ENCODE measurements at regions not wholly inside any gene's neighbourhood (a gene's known extent, or its start where the extent isn't known, plus 50 kb on each side); places are given as distances from the start of the nearest gene placed in this dataset.

- peaks cover 86% of the 10 kb centered on the region for H3K36me3 ChIP-seq
- no peak for TF ChIP-seq CTCF (IDR thresholded peaks at IDR 0.05)
- no peaks in the 10 kb centered on the region for H3K27me3 ChIP-seq
- peaks cover 11% of the 10 kb centered on the region for H3K4me1 ChIP-seq
- intact Hi-C loops (cut with DNase I), result no loop called here
- DNase-seq, result no peak
- no peaks in the 10 kb centered on the region for H3K9me3 ChIP-seq
- H3K4me3 ChIP-seq, result no peak overlapping the region
- ATAC-seq, result no peak
- no peak overlapping the region for H3K27ac ChIP-seq
These were observed 70.2 kb upstream of the SLC4A11 start for GRCh38 chr20:3309226-3309625.

GRCh38 chr20:3307725-3308124 is 68.7 kb upstream of the SLC4A11 start:
- H3K27me3 ChIP-seq, result no peaks in the 10 kb centered on the region
- H3K36me3 ChIP-seq, result peaks cover 85% of the 10 kb centered on the region
- DNase-seq, result no peak
- H3K27ac ChIP-seq, result peak overlapping the region; percentile 27
- intact Hi-C loops (cut with DNase I), result no loop called here
- ATAC-seq, result no peak
- no peak for TF ChIP-seq CTCF (IDR thresholded peaks at IDR 0.05)
- no peak overlapping the region for H3K4me3 ChIP-seq
- no peaks in the 10 kb centered on the region for H3K9me3 ChIP-seq
- no peaks in the 10 kb centered on the region for H3K4me1 ChIP-seq

GRCh38 chr20:3307078-3307477 is 68.1 kb upstream of the SLC4A11 start:
- no peaks in the 10 kb centered on the region for H3K27me3 ChIP-seq
- H3K4me3 ChIP-seq, result no peak overlapping the region
- no peaks in the 10 kb centered on the region for H3K9me3 ChIP-seq
- DNase-seq (no peak), ATAC-seq (peak; percentile 87)
- H3K36me3 ChIP-seq, result peaks cover 88% of the 10 kb centered on the region
- no peaks in the 10 kb centered on the region for H3K4me1 ChIP-seq
- intact Hi-C loops (cut with DNase I), result no loop called here
- TF ChIP-seq CTCF (IDR thresholded peaks at IDR 0.05), result no peak
- H3K27ac ChIP-seq, result peak overlapping the region; percentile 27

GRCh38 chr20:3306068-3306467 is 67.1 kb upstream of the SLC4A11 start:
- Histone ChIP-seq H3K36me3 (peaks cover 86% of the 10 kb centered on the region), H3K27me3 (no peaks in the 10 kb centered on the region), H3K4me1 (no peaks in the 10 kb centered on the region), H3K27ac (no peak overlapping the region), H3K9me3 (no peaks in the 10 kb centered on the region), H3K4me3 (no peak overlapping the region)
- ATAC-seq, result no peak
- no peak for TF ChIP-seq CTCF (IDR thresholded peaks at IDR 0.05)
- no peak for DNase-seq
- intact Hi-C loops (cut with DNase I), result no loop called here

GRCh38 chr20:3304456-3304855 is 65.5 kb upstream of the SLC4A11 start:
- DNase-seq (no peak), ATAC-seq (no peak)
- no peaks in the 10 kb centered on the region for H3K9me3 ChIP-seq
- H3K27me3 ChIP-seq, result no peaks in the 10 kb centered on the region
- H3K4me1 ChIP-seq, result no peaks in the 10 kb centered on the region
- intact Hi-C loops (cut with DNase I), result no loop called here
- peaks cover 82% of the 10 kb centered on the region for H3K36me3 ChIP-seq
- TF ChIP-seq CTCF (IDR thresholded peaks at IDR 0.05), result no peak
- no peak overlapping the region for H3K4me3 ChIP-seq
- H3K27ac ChIP-seq, result no peak overlapping the region

- no peak overlapping the region for H3K27ac ChIP-seq
- TF ChIP-seq CTCF (IDR thresholded peaks at IDR 0.05), result no peak
- ATAC-seq, result no peak
- no peaks in the 10 kb centered on the region for H3K27me3 ChIP-seq
- intact Hi-C loops (cut with DNase I), result no loop called here
- no peak for DNase-seq
- H3K36me3 ChIP-seq, result peaks cover 76% of the 10 kb centered on the region
- H3K4me1 ChIP-seq, result no peaks in the 10 kb centered on the region
- H3K9me3 ChIP-seq, result no peaks in the 10 kb centered on the region
- no peak overlapping the region for H3K4me3 ChIP-seq
These were observed 58.0 kb upstream of the SLC4A11 start for GRCh38 chr20:3297079-3297378.
